Neural progenitor cell (in vitro differentiated cells): ENCODE measurements at regions not wholly inside any gene's neighbourhood (a gene's known extent, or its start where the extent isn't known, plus 50 kb on each side); places are given as distances from the start of the nearest gene placed in this dataset.

Source experiments
- DNase-seq: peaks from one replicate; pipeline ENCODE4 v3.0.0-alpha.2; 2016; ENCODE audit warnings: low spot score
- H2AFZ ChIP-seq: fragments of 200-600 bp; sonication (generic); replicated peaks from 2 replicates; pipeline ENCODE4 v1.6.1; 2016; ENCODE audit warnings: antibody characterized with exemption
- H3F3A ChIP-seq: fragments of 200-600 bp; sonication (generic); 2 replicates; pipeline ENCODE4 v1.6.1; 2016; ENCODE audit warnings: antibody characterized with exemption, low read depth
- H3K27ac ChIP-seq: fragments of 200-600 bp; sonication (generic); 2 replicates; pipeline ENCODE4 v1.5.1; 2016; ENCODE audit warnings: mild to moderate bottlenecking
- H3K27me3 ChIP-seq: fragments of 200-600 bp; sonication (generic); 2 replicates; pipeline ENCODE4 v1.6.1; 2016; ENCODE audit warnings: mild to moderate bottlenecking, moderate library complexity
- H3K36me3 ChIP-seq: fragments of 200-600 bp; sonication (generic); 2 replicates; pipeline ENCODE4 v1.5.1; 2016
- H3K4me1 ChIP-seq: fragments of 200-600 bp; sonication (generic); 2 replicates; pipeline ENCODE4 v1.6.1; 2016; ENCODE audit warnings: mixed run types
- H3K4me2 ChIP-seq: fragments of 200-600 bp; sonication (generic); 2 replicates; pipeline ENCODE4 v1.6.1; 2016
- H3K4me3 ChIP-seq: fragments of 200-600 bp; sonication (generic); 2 replicates; pipeline ENCODE4 v1.5.1; 2016
- H3K79me2 ChIP-seq: fragments of 200-600 bp; sonication (generic); 2 replicates; pipeline ENCODE4 v1.6.1; 2016; ENCODE audit warnings: low read depth
- H3K9ac ChIP-seq: fragments of 200-600 bp; sonication (generic); 2 replicates; pipeline ENCODE4 v1.6.1; 2016
- H3K9me3 ChIP-seq: fragments of 200-600 bp; sonication (generic); 2 replicates; pipeline ENCODE4 v1.5.1; 2016; ENCODE audit warnings: low read depth
- H4K20me1 ChIP-seq: fragments of 200-600 bp; sonication (generic); 2 replicates; pipeline ENCODE4 v1.6.1; 2016; ENCODE audit warnings: low read depth
- H3K27ac Mint-ChIP-seq: 3 replicates; pipeline ENCODE4 v1.8.0; 2021; ENCODE audit warnings: mixed read lengths
- H3K27me3 Mint-ChIP-seq: 2 replicates; pipeline ENCODE4 v1.8.0; 2022; ENCODE audit warnings: low read depth, mild to moderate bottlenecking, inconsistent platforms, moderate library complexity, mixed read lengths; ENCODE audit not compliant: insufficient read depth
- H3K36me3 Mint-ChIP-seq: 3 replicates; pipeline ENCODE4 v1.8.0; 2021; ENCODE audit warnings: mixed read lengths
- H3K4me1 Mint-ChIP-seq: 3 replicates; pipeline ENCODE4 v1.8.0; 2021; ENCODE audit warnings: mixed read lengths
- H3K4me3 Mint-ChIP-seq: 3 replicates; pipeline ENCODE4 v1.8.0; 2021; ENCODE audit warnings: mild to moderate bottlenecking, moderate library complexity, mixed read lengths
- H3K9me3 Mint-ChIP-seq: 3 replicates; pipeline ENCODE4 v1.8.0; 2020; ENCODE audit warnings: mixed read lengths
- CTCF ChIP-seq: fragments of 200-600 bp; sonication (generic); IDR thresholded peaks from 2 replicates; pipeline ENCODE4 v1.5.1; 2017; ENCODE audit warnings: antibody characterized with exemption, mild to moderate bottlenecking
- EZH2 ChIP-seq: fragments of 200-600 bp; sonication (generic); IDR thresholded peaks from 2 replicates; pipeline ENCODE4 v1.6.1; 2017; ENCODE audit warnings: antibody characterized with exemption, mild to moderate bottlenecking, moderate library complexity
- EZH2phosphoT487 ChIP-seq: fragments of 200-600 bp; sonication (generic); IDR thresholded peaks from 2 replicates; pipeline ENCODE4 v1.6.1; 2017; ENCODE audit warnings: antibody characterized with exemption

DNA sequence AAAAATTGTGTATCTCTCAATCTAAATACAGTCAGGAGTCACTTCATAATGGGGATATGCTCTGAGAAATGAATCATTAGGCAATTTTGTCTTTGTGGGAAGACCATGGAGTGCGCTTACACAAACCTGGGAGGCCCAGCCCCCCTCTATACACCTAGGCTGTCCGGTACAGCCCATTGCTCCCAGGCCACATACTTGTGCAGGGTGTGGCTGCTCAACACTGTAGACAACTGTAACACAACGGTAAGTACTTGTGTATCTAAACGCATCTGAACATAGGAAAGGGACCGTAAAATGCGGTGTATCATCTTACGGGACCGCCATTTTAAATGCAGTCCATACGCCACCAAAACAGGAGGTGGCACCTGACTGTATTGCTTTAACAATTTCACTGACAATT, 58.0 kb upstream of the FRMD1 start:
- DNase-seq: no peak
- H3K9me3 Mint-ChIP-seq: no peaks in the 10 kb centered on the region
- no peaks in the 10 kb centered on the region for H3K79me2 ChIP-seq
- H3K27me3 ChIP-seq: peaks cover 7% of the 10 kb centered on the region
- peaks cover 18% of the 10 kb centered on the region for H3K4me1 Mint-ChIP-seq
- no peak overlapping the region for H3K27ac ChIP-seq
- H3K4me3 Mint-ChIP-seq: no peak overlapping the region
- H3K27ac Mint-ChIP-seq: no peak overlapping the region
- no peak overlapping the region for H3K4me3 ChIP-seq
- no peak overlapping the region for H2AFZ ChIP-seq
- TF ChIP-seq EZH2phosphoT487: no peak
- no peak for TF ChIP-seq EZH2
- TF ChIP-seq CTCF: no peak
- H3K4me2 ChIP-seq: no peak overlapping the region
- H3K9ac ChIP-seq: no peak overlapping the region
- H3F3A ChIP-seq: peaks cover 16% of the 10 kb centered on the region
- no peaks in the 10 kb centered on the region for H4K20me1 ChIP-seq
- H3K36me3 ChIP-seq: no peaks in the 10 kb centered on the region
- H3K4me1 ChIP-seq: peaks cover 15% of the 10 kb centered on the region
- no peaks in the 10 kb centered on the region for H3K36me3 Mint-ChIP-seq
- peaks cover 2% of the 10 kb centered on the region for H3K27me3 Mint-ChIP-seq
- no peaks in the 10 kb centered on the region for H3K9me3 ChIP-seq

DNA sequence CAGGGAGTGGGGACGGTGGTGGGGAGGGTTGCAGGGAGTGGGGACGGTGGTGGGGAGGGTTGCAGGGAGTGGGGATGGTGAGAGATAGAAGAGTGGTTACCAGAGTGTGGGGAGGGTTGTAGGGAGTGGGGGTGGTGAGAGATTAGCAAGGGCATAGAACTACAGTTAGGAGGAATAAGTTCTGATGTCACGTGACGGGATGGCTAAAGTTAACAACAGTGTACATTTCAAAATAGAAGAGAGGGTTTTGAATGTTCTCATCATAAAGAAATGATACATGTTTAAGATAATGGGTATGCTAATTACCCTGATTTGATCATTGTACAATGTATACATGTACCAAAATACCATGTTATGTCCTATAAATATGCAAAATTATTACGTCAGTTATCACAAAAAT, 57.6 kb upstream of the FRMD1 start:
- Histone ChIP-seq H2AFZ (no peak overlapping the region), H3K4me3 (no peak overlapping the region), H3F3A (peaks cover 16% of the 10 kb centered on the region), H3K9me3 (no peaks in the 10 kb centered on the region), H3K4me1 (peaks cover 19% of the 10 kb centered on the region), H3K4me2 (no peak overlapping the region), H3K36me3 (no peaks in the 10 kb centered on the region), H3K27ac (no peak overlapping the region), H3K9ac (no peak overlapping the region), H3K79me2 (no peaks in the 10 kb centered on the region), H3K27me3 (peaks cover 10% of the 10 kb centered on the region), H4K20me1 (no peaks in the 10 kb centered on the region)
- H3K27ac Mint-ChIP-seq: no peak overlapping the region
- no peak for DNase-seq
- no peak for TF ChIP-seq EZH2phosphoT487
- no peak overlapping the region for H3K4me3 Mint-ChIP-seq
- H3K4me1 Mint-ChIP-seq: peaks cover 22% of the 10 kb centered on the region
- no peaks in the 10 kb centered on the region for H3K36me3 Mint-ChIP-seq
- H3K27me3 Mint-ChIP-seq: peaks cover 4% of the 10 kb centered on the region
- H3K9me3 Mint-ChIP-seq: no peaks in the 10 kb centered on the region

- H3K36me3 Mint-ChIP-seq: no peaks in the 10 kb centered on the region
- no peak for DNase-seq
These were observed 57.0 kb upstream of the FRMD1 start for GRCh38 chr6:168136001-168136400.

More at GRCh38 chr6:168136001-168136400, 57.0 kb upstream of the FRMD1 start:
- Histone ChIP-seq H3K9me3 (no peaks in the 10 kb centered on the region), H3F3A (peaks cover 16% of the 10 kb centered on the region), H3K4me2 (no peak overlapping the region), H3K4me1 (peaks cover 22% of the 10 kb centered on the region), H3K9ac (no peak overlapping the region), H3K4me3 (no peak overlapping the region), H3K27me3 (peaks cover 13% of the 10 kb centered on the region), H4K20me1 (no peaks in the 10 kb centered on the region), H3K27ac (no peak overlapping the region), H3K79me2 (no peaks in the 10 kb centered on the region), H2AFZ (no peak overlapping the region), H3K36me3 (no peaks in the 10 kb centered on the region)
- H3K27ac Mint-ChIP-seq: no peak overlapping the region
- no peak for TF ChIP-seq EZH2phosphoT487
- no peak for TF ChIP-seq CTCF
- TF ChIP-seq EZH2: no peak
- H3K27me3 Mint-ChIP-seq: peaks cover 6% of the 10 kb centered on the region
- peaks cover 28% of the 10 kb centered on the region for H3K4me1 Mint-ChIP-seq
- H3K9me3 Mint-ChIP-seq: no peaks in the 10 kb centered on the region
- H3K4me3 Mint-ChIP-seq: no peak overlapping the region
